Nephron (organoid): ENCODE measurements at regions not wholly inside any gene's neighbourhood (a gene's known extent, or its start where the extent isn't known, plus 50 kb on each side); places are given as distances from the start of the nearest gene placed in this dataset.

Experiments
- H3K27ac Mint-ChIP-seq, 3 experiments: 2 replicates each; pipeline ENCODE4 v1.8.0; 2020; ENCODE audit warnings: mixed read lengths in 3 of 3, mild to moderate bottlenecking in 2 of 3, moderate library complexity in 1 of 3
- H3K27me3 Mint-ChIP-seq: 2 replicates; pipeline ENCODE4 v1.8.0; 2021; ENCODE audit warnings: low read depth, mild to moderate bottlenecking, moderate library complexity, mixed read lengths
- H3K36me3 Mint-ChIP-seq: 2 replicates; pipeline ENCODE4 v1.8.0; 2020; ENCODE audit warnings: low read depth, mixed read lengths
- H3K4me1 Mint-ChIP-seq: 2 replicates; pipeline ENCODE4 v1.8.0; 2020; ENCODE audit warnings: mixed read lengths
- H3K4me3 Mint-ChIP-seq, 3 experiments: 2 replicates each; pipeline ENCODE4 v1.8.0; 2020; ENCODE audit warnings: mild to moderate bottlenecking in 3 of 3, mixed read lengths in 3 of 3, moderate library complexity in 2 of 3
- H3K9me3 Mint-ChIP-seq: 2 replicates; pipeline ENCODE4 v1.8.0; 2020; ENCODE audit warnings: mixed read lengths
- TF ChIP-seq, protein P1 (sequence below), 3 experiments: fragments of 200-600 bp; sonication (generic); IDR thresholded peaks; one replicate each; pipeline ENCODE4 v1.5.0; 2021; ENCODE audit warnings: antibody characterized with exemption in 3 of 3; ENCODE audit not compliant: unreplicated experiment in 3 of 3

DNA sequence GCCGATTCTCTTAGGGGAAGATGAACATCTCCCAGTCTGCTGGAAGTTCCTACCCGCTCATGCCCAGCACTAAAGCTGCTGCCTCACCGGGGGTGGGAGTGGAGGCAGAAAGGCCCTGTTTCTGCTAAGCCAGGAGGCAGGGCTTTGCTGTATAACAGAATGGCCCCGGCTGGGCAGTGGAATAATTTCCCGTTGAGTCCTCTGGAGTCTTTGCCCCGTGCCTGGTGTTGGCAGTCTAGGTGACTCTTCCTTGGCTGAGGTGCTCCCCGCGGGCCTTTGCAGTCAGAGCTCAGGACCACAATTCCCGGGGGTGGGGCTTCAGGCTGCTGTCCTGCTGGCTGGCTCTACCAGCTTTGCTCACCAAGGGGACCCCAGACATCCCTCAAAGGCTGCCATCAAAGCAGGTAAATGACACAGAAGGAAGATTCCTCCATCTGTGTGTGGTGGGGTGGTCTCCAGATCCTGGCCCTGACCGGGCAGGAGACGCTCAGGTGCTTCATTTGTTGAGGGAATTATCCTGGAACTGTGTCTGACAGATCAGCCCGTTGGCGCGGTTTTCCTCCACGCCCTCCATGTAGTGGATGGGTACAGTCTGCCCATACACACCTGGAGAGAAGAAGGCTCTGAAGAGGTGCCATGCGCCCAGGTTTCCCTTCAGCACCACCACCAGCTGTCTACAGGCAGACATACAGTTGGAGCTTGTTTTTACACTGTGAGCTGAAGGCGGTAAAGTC is 209.9 kb downstream of the TEX29 start:
- H3K27ac Mint-ChIP-seq = no peak overlapping the region
- no peaks in the 10 kb centered on the region for H3K9me3 Mint-ChIP-seq
- H3K27me3 Mint-ChIP-seq = peaks cover 60% of the 10 kb centered on the region
- H3K4me3 Mint-ChIP-seq = no peak overlapping the region
- H3K36me3 Mint-ChIP-seq = no peaks in the 10 kb centered on the region
- TF ChIP-seq, protein P1, sequence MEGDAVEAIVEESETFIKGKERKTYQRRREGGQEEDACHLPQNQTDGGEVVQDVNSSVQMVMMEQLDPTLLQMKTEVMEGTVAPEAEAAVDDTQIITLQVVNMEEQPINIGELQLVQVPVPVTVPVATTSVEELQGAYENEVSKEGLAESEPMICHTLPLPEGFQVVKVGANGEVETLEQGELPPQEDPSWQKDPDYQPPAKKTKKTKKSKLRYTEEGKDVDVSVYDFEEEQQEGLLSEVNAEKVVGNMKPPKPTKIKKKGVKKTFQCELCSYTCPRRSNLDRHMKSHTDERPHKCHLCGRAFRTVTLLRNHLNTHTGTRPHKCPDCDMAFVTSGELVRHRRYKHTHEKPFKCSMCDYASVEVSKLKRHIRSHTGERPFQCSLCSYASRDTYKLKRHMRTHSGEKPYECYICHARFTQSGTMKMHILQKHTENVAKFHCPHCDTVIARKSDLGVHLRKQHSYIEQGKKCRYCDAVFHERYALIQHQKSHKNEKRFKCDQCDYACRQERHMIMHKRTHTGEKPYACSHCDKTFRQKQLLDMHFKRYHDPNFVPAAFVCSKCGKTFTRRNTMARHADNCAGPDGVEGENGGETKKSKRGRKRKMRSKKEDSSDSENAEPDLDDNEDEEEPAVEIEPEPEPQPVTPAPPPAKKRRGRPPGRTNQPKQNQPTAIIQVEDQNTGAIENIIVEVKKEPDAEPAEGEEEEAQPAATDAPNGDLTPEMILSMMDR (IDR thresholded peaks at IDR 0.05; ENCODE audit: unreplicated experiment in 3 of 3) = no peak
- H3K4me1 Mint-ChIP-seq = peaks cover 6% of the 10 kb centered on the region

DNA sequence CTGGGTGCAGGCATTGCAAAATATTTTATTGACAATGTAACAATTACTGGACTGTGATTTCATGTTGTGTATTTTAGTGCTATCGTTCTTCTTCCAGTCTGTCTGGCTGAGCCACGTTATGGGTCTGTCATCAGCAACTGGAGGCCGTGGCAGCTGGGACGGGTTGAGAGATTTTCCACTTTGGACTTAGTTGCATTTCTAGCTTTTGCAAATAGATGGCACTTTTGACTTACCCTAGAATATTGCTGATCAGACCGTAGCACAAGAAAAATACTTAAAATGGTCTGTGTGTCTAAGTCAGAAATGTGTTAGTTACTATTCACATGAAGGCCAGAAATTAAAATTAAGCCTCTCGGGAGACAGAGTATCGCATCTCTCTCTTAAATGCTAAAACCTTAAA is 211.1 kb downstream of the TEX29 start:
- no peak overlapping the region for H3K27ac Mint-ChIP-seq
- peaks cover 6% of the 10 kb centered on the region for H3K4me1 Mint-ChIP-seq
- H3K4me3 Mint-ChIP-seq = no peak overlapping the region
- H3K9me3 Mint-ChIP-seq = no peaks in the 10 kb centered on the region
- H3K27me3 Mint-ChIP-seq = peaks cover 72% of the 10 kb centered on the region
- TF ChIP-seq, protein P1 (IDR thresholded peaks at IDR 0.05; ENCODE audit: unreplicated experiment in 3 of 3) = peak; percentile 44 to 59 (median 52)
- H3K36me3 Mint-ChIP-seq = no peaks in the 10 kb centered on the region

- Mint-ChIP-seq H3K9me3 (no peaks in the 10 kb centered on the region), H3K4me3 (no peak overlapping the region), H3K4me1 (peaks cover 6% of the 10 kb centered on the region)
Observed at GRCh38 chr13:111532111-111532510, 211.7 kb downstream of the TEX29 start.

GRCh38 chr13:111533900-111534683 is 213.7 kb downstream of the TEX29 start:
- Mint-ChIP-seq H3K4me1 (peaks cover 6% of the 10 kb centered on the region), H3K4me3 (no peak overlapping the region)
- TF ChIP-seq, protein P1 (IDR thresholded peaks at IDR 0.05; ENCODE audit: unreplicated experiment in 3 of 3) = no peak

More at GRCh38 chr13:111532111-111532510, 211.7 kb downstream of the TEX29 start:
- Mint-ChIP-seq H3K27me3 (peaks cover 78% of the 10 kb centered on the region), H3K27ac (no peak overlapping the region), H3K36me3 (no peaks in the 10 kb centered on the region)
- TF ChIP-seq, protein P1 (IDR thresholded peaks at IDR 0.05; ENCODE audit: unreplicated experiment in 3 of 3) = no peak

DNA sequence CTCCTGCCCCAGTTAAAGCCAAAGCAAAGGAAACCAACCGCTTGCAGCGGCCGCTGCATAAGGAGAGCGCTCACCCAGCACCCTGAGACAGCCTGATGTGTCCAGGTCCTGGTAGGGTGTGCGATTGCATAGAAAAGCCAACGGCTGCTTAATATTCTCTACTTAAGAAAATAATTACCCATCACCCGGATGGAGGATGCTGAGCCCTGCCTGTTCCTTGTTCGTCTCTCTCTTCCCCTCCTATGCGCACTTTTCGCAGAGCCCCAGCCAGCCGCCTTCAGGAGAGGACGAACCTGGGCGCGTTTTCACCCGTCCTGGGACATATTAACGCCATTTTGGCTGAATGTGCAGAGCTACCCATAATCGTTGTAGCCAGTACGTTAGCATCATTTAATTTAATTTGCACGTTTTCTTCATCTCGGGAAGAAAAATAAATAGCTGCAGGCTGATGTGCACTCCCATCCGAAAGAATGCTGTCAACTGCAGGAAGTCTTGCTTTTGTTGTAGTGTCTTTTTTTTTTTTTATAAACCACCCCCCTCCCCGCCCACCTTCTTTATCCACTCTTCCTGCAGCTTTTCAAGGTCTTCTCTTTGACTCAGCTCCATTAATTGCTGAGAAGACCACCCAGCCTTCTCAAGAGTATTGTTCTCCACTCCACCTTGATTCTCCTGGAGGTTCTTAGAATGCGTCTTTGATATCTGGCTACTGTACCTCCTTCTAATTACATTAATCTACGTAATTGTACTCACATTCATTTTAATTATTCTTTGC is 214.5 kb downstream of the TEX29 start:
- Mint-ChIP-seq H3K27me3 (peaks cover 98% of the 10 kb centered on the region), H3K36me3 (no peaks in the 10 kb centered on the region), H3K27ac (no peak overlapping the region), H3K4me1 (peaks cover 6% of the 10 kb centered on the region), H3K4me3 (no peak overlapping the region), H3K9me3 (no peaks in the 10 kb centered on the region)
- TF ChIP-seq, protein P1 (IDR thresholded peaks at IDR 0.05; ENCODE audit: unreplicated experiment in 3 of 3) = no peak

More at GRCh38 chr13:111533900-111534683, 213.7 kb downstream of the TEX29 start:
- H3K27ac Mint-ChIP-seq = no peak overlapping the region
- no peaks in the 10 kb centered on the region for H3K36me3 Mint-ChIP-seq
- peaks cover 98% of the 10 kb centered on the region for H3K27me3 Mint-ChIP-seq
- no peaks in the 10 kb centered on the region for H3K9me3 Mint-ChIP-seq
